ENCODE measurements at regions not wholly inside any gene's neighbourhood (a gene's known extent, or its start where the extent isn't known, plus 50 kb on each side); places are given as distances from the start of the nearest gene placed in this dataset.
"Not testable (repeated sequence)": the region's sequence is repeated elsewhere in the genome, so short reads cannot be mapped to it uniquely, and the experiment has no call there.

DNA sequence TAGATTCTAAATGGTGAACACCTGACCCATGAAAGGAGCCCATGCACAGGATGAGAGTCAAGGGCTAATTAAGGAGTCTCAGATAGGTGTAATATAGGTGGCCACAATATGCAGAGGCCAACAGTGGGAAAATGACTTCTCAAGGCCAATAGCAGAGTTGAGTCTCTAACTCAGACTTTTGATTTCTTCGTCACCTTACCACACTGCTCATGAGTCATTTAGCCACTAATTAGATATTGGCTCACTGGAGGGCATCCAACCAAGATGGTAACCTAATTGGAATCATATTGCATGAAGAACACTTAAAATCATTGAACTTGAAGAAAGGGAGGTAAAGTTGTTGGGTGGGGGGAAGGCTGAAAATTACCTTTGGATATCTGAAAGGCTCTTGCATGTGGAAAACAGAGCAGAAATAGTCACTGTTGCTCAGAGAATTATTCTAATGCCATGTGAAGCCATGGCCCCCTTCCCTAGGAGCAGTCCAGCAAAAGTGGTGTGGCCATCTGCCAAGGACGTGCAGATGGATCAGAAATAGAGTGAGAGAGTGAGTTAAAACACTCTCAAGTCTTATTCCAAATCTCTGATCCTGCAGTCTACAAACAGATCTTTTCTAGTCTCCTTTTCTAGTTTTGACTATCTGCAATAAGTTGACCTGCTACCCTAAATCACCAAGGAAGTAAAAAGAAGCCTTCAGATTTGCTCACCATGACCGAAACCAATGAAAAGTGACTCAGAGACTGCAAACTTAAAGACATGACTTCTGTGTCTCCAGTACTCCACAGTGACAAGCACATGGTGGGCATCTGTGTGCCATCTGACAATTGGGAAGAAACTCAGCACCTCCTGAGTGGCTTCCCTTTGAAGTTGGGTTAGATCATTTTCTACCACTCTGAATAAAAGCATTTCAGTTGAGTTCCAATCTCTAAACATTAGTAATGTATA is 93.9 kb upstream of the C1QTNF7 start:
- H3K9me3 ChIP-seq (replicated peaks; ENCODE audit: control insufficient read depth, low read depth, low read length): no peaks in the 10 kb centered on the region
- H3K27ac ChIP-seq (ENCODE audit: low read length): no peak overlapping the region
- H3K36me3 ChIP-seq (ENCODE audit: control insufficient read depth, insufficient read depth, low read length): no peaks in the 10 kb centered on the region
- H3K4me3 ChIP-seq (ENCODE audit: low read length): no peak overlapping the region
- DNase-seq: no peak
- no CpG with 5 or more reads among the region's 3 CpGs for WGBS (ENCODE audit: insufficient coverage)
- no peaks in the 10 kb centered on the region for H3K27me3 ChIP-seq (ENCODE audit: control insufficient read depth, insufficient read depth, low read length)
- peaks cover 2% of the 10 kb centered on the region for H3K4me1 ChIP-seq (ENCODE audit: control insufficient read depth, insufficient read depth, low read length)

DNA sequence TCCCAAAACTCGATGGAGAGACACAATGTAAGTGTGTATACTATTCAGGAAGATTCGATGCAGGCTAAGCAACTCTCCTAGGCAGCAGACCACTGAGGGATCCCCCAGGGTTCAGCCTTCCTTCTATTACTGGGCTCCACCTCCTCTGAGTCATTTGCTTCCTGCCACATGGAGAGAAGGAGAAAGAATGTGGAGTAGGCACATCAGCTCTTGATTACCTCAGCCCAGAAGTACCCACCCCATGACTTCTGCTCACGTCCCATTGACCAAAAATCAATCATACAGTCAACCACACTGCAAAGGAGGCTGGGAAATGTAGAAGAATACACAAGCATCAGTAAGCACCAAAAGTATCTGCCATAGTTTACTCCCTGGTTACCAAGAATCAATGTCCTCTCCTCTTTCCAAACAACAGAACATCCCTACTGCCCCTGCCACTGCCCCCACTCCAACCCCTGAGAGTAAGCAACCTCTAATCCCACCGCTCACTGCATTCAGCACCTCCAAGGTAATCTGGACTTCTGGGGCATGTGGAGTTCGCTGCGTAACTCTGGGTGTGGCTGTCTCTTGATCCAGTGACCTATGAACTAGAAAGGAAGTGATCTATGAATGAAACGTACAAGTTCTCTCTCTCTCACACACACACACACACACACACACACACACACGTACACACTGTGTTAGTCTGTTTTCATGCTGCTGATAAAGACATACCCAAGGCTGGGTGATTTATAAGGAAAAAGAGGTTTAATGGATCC is 91.2 kb upstream of the C1QTNF7 start:
- no CpG with 5 or more reads among the region's 8 CpGs for WGBS (ENCODE audit: insufficient coverage)

DNA sequence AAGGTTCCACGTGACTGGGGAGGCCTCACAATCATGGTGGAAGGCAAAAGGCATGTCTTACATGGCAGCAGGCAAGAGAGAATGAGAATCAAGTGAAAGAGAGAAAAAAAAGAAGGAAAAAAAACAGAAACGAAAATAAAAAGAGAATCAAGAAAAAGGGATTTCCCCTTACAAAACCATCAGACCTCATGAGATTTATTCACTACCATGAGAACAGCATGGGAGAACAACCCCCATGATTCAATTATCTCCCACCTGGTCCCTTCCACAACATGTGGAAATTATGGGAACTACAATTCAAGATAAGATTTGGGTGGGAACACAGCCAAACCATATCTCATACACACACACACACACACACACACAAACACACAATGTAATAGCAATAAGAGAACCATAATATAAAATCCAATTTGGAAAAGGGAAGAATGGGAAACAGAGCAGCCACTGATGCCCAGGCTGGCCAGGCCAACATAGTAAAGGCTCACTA is 90.6 kb upstream of the C1QTNF7 start:
- WGBS (ENCODE audit: insufficient coverage): no CpG with 5 or more reads among the region's 2 CpGs
- not testable (repeated sequence) for H3K27ac ChIP-seq (ENCODE audit: low read length)

More for the DNA sequence above, 91.2 kb upstream of the C1QTNF7 start:
- Histone ChIP-seq H3K9me3 (replicated peaks; ENCODE audit: control insufficient read depth, low read depth, low read length) (no peaks in the 10 kb centered on the region), H3K4me3 (ENCODE audit: low read length) (no peak overlapping the region), H3K36me3 (ENCODE audit: control insufficient read depth, insufficient read depth, low read length) (no peaks in the 10 kb centered on the region), H3K27ac (ENCODE audit: low read length) (no peak overlapping the region), H3K4me1 (ENCODE audit: control insufficient read depth, insufficient read depth, low read length) (peaks cover 4% of the 10 kb centered on the region), H3K27me3 (ENCODE audit: control insufficient read depth, insufficient read depth, low read length) (no peaks in the 10 kb centered on the region)
- DNase-seq: no peak

DNA sequence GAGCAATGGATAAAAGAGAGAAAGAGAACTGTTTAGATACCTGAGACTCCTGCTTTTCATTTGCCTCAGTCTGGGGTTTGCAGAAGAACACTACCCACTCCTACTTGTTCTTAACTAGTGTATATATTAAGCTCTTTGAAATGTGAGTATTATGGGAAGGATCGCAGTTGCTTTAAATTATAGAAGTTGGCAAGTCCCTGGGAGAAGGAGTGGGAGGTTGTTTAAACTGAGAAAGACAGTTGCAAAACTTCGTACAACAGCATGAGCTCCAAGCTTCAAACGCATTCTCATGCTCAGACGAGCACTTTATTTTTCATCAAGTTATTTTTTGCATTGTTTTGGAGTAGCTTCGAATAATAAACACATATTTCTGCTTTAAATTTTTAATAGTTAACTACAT is 88.1 kb upstream of the C1QTNF7 start:
- Histone ChIP-seq H3K4me3 (ENCODE audit: low read length) (no peak overlapping the region), H3K36me3 (ENCODE audit: control insufficient read depth, insufficient read depth, low read length) (no peaks in the 10 kb centered on the region), H3K27me3 (ENCODE audit: control insufficient read depth, insufficient read depth, low read length) (no peaks in the 10 kb centered on the region), H3K27ac (ENCODE audit: low read length) (no peak overlapping the region), H3K9me3 (replicated peaks; ENCODE audit: control insufficient read depth, low read depth, low read length) (no peaks in the 10 kb centered on the region), H3K4me1 (ENCODE audit: control insufficient read depth, insufficient read depth, low read length) (peaks cover 3% of the 10 kb centered on the region)
- WGBS (ENCODE audit: insufficient coverage): 0% methylated on average over 1 of the region's 5 CpGs
- peak; percentile 39 for DNase-seq

More for the DNA sequence above, 90.6 kb upstream of the C1QTNF7 start:
- DNase-seq; H3K4me1 ChIP-seq (ENCODE audit: control insufficient read depth, insufficient read depth, low read length); H3K27me3 ChIP-seq (ENCODE audit: control insufficient read depth, insufficient read depth, low read length); H3K9me3 ChIP-seq (replicated peaks; ENCODE audit: control insufficient read depth, low read depth, low read length); H3K36me3 ChIP-seq (ENCODE audit: control insufficient read depth, insufficient read depth, low read length); H3K4me3 ChIP-seq (ENCODE audit: low read length): not testable (repeated sequence)

DNA sequence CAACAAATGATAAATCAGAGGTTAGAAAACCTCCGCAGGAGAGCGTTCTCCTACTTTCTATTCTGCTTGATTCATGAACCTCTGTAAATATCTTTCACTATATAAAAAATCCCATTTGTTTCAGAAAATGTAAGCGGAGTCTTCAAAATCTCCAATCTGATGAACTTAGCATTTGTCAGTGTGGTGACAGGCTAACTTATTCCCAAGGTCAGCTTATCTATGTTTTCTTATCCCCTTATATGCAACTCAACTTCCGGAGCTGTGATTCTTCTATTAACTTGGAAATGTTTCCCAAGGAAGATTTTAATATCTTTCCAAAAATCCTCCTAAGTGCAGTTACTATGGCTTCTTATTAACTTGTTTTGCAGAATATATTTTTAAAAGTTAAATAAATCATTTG is 87.5 kb upstream of the C1QTNF7 start:
- peaks cover 3% of the 10 kb centered on the region for H3K4me1 ChIP-seq (ENCODE audit: control insufficient read depth, insufficient read depth, low read length)
- no peaks in the 10 kb centered on the region for H3K9me3 ChIP-seq (replicated peaks; ENCODE audit: control insufficient read depth, low read depth, low read length)
- no peaks in the 10 kb centered on the region for H3K36me3 ChIP-seq (ENCODE audit: control insufficient read depth, insufficient read depth, low read length)
- no peak overlapping the region for H3K4me3 ChIP-seq (ENCODE audit: low read length)
- H3K27me3 ChIP-seq (ENCODE audit: control insufficient read depth, insufficient read depth, low read length): no peaks in the 10 kb centered on the region
- WGBS (ENCODE audit: insufficient coverage): no CpG with 5 or more reads among the region's 4 CpGs
- no peak for DNase-seq
- no peak overlapping the region for H3K27ac ChIP-seq (ENCODE audit: low read length)

DNA sequence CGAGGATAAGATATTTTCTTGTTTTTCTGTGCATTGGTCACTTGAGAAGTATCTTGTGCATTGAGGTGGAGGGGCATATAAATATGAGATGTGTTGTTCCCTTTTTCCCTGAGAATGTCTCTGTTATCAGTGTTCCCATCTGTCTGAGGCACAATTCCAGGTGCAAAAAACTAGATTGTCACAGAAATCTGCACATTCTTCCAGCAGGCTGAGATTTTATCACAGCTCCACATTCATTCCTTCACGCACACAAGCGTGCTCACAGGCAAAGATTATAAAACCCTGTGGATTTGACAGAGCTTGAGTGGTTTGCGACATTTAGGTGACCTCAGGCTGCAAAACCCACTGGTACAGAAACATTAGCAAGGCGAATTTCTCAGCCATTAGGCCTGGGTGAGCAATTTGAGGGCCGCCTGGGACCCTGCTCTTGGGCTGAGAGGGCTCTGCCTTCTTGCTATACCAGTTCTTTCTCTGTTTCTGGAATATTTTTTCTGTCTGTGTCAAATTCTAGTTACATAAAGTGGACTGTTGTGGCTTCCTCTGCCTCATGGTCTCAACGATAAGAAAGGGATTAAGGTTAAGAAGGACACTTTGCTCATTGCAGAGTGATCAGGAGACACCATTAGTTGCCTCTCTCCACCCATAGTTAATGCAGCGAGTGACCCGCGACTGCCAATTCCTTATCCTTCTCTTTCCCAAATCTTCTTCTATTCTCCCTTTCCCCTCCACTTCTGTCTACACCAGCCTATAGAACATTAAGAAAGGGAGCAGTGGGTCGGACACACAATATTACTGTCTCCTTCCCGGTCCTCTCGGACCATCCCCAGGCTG is 86.7 kb upstream of the C1QTNF7 start:
- Histone ChIP-seq H3K36me3 (ENCODE audit: control insufficient read depth, insufficient read depth, low read length) (no peaks in the 10 kb centered on the region), H3K4me3 (ENCODE audit: low read length) (no peak overlapping the region), H3K9me3 (replicated peaks; ENCODE audit: control insufficient read depth, low read depth, low read length) (no peaks in the 10 kb centered on the region), H3K27ac (ENCODE audit: low read length) (no peak overlapping the region), H3K4me1 (ENCODE audit: control insufficient read depth, insufficient read depth, low read length) (peaks cover 3% of the 10 kb centered on the region), H3K27me3 (ENCODE audit: control insufficient read depth, insufficient read depth, low read length) (no peaks in the 10 kb centered on the region)
- DNase-seq: no peak
- WGBS (ENCODE audit: insufficient coverage): 63% methylated on average over 6 of the region's 13 CpGs

DNA sequence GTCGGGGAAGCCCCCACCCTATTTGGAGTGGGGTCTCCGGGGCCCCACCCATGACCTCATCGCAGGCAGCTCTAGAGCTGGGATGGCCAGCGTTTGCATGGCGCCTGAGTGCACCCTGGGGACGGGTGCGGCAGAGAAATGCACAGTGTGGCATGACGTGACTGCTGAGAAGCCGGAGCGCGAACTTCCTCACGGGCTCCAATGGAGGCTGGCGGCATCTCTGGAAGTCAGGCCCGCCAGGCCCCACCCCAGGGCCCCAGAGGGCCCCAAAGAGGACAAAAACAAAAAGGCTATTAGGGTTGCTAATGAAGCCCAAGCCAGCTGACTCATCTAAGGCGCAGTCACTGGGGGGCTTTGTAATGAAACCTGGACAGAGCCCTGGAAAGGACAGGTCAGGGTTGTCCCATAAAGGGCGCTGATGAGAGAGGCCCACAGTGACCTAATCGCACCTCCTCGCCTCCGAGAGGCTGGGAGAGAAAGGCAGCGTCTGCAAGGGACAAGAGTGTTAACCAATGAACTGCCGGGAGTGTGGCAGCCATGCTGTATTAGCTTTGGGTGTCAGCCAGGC is 86.0 kb upstream of the C1QTNF7 start:
- peaks cover 3% of the 10 kb centered on the region for H3K4me1 ChIP-seq (ENCODE audit: control insufficient read depth, insufficient read depth, low read length)
- 85% methylated on average over 21 of the region's 21 CpGs for WGBS (ENCODE audit: insufficient coverage)
- H3K9me3 ChIP-seq (replicated peaks; ENCODE audit: control insufficient read depth, low read depth, low read length): no peaks in the 10 kb centered on the region
- no peaks in the 10 kb centered on the region for H3K27me3 ChIP-seq (ENCODE audit: control insufficient read depth, insufficient read depth, low read length)
- H3K36me3 ChIP-seq (ENCODE audit: control insufficient read depth, insufficient read depth, low read length): no peaks in the 10 kb centered on the region
- no peak for DNase-seq
- H3K4me3 ChIP-seq (ENCODE audit: low read length): no peak overlapping the region
- H3K27ac ChIP-seq (ENCODE audit: low read length): no peak overlapping the region

DNA sequence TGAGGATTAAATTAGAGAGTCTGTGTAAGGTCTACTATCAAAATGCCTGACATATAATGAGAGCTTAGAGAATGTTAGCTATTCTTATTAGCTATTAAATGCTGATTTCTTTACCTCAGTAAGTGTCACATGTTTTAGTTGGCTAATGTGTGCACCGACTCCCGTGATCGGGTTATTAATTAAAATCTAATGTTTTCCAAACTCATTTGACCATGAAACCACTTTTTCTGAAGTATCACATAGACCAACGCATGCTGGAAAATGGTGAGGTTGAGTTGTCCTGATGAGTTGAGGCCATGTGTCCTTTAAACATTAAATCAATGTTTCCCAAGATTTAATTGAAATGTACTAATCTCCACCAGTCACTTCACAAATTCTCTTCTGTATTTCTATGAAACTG is 84.8 kb upstream of the C1QTNF7 start:
- no peak overlapping the region for H3K27ac ChIP-seq (ENCODE audit: low read length)
- H3K9me3 ChIP-seq (replicated peaks; ENCODE audit: control insufficient read depth, low read depth, low read length): no peaks in the 10 kb centered on the region

DNA sequence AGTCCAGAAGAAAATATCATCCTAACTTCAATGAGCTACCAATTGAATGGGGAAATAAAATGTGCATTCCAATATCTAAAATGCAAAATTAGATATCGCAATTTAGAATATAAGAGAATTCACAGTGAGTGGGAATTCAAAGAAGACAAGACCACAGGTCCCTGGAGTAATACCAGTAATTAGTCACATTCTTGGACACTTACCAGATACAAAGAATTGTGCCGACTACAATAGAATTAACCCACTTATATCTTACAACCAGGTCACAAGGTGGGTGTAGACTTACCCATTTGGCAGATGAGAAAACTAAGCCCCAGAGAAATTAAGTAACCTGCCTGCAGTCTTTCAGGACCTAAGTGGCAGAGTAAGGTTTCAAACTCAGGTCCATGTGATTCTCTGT is 84.3 kb upstream of the C1QTNF7 start:
- H3K27ac ChIP-seq (ENCODE audit: low read length): no peak overlapping the region
- no peaks in the 10 kb centered on the region for H3K9me3 ChIP-seq (replicated peaks; ENCODE audit: control insufficient read depth, low read depth, low read length)

More for the DNA sequence above, 84.8 kb upstream of the C1QTNF7 start:
- no CpG with 5 or more reads among the region's 4 CpGs for WGBS (ENCODE audit: insufficient coverage)
- no peak for DNase-seq
- no peak overlapping the region for H3K4me3 ChIP-seq (ENCODE audit: low read length)
- peaks cover 3% of the 10 kb centered on the region for H3K4me1 ChIP-seq (ENCODE audit: control insufficient read depth, insufficient read depth, low read length)
- no peaks in the 10 kb centered on the region for H3K36me3 ChIP-seq (ENCODE audit: control insufficient read depth, insufficient read depth, low read length)
- no peaks in the 10 kb centered on the region for H3K27me3 ChIP-seq (ENCODE audit: control insufficient read depth, insufficient read depth, low read length)

More for the DNA sequence above, 84.3 kb upstream of the C1QTNF7 start:
- no peaks in the 10 kb centered on the region for H3K27me3 ChIP-seq (ENCODE audit: control insufficient read depth, insufficient read depth, low read length)
- H3K36me3 ChIP-seq (ENCODE audit: control insufficient read depth, insufficient read depth, low read length): no peaks in the 10 kb centered on the region
- no CpG with 5 or more reads among the region's 2 CpGs for WGBS (ENCODE audit: insufficient coverage)
- no peak overlapping the region for H3K4me3 ChIP-seq (ENCODE audit: low read length)
- no peak for DNase-seq
- H3K4me1 ChIP-seq (ENCODE audit: control insufficient read depth, insufficient read depth, low read length): peaks cover 3% of the 10 kb centered on the region

Data from muscle of leg (tissue), 3 donors.